NCI-H146 treated with DMSO at 0.1 percent for 48 hours (cell line): ENCODE measurements at regions not wholly inside any gene's neighbourhood (a gene's known extent, or its start where the extent isn't known, plus 50 kb on each side); places are given as distances from the start of the nearest gene placed in this dataset.
A peak's percentile ranks its signal among the peaks of the same experiment; 100 is the strongest.
"Not testable (repeated sequence)": the region's sequence is repeated elsewhere in the genome, so short reads cannot be mapped to it uniquely, and the experiment has no call there.

Source experiments
- DNase-seq: peaks from one replicate; lab custom pipeline; 2025; ENCODE audit not compliant: unreplicated experiment; lab: John Stamatoyannopoulos, UW

GRCh38 chr6:87772597-87773530 lies 70.8 kb upstream of the AKIRIN2 start:
- peak; percentile 55 for DNase-seq

- DNase-seq: no peak
Observed at GRCh38 chr6:87767478-87767877, 65.4 kb upstream of the AKIRIN2 start.

GRCh38 chr6:87766211-87766610 lies 64.2 kb upstream of the AKIRIN2 start:
- no peak for DNase-seq

- DNase-seq: no peak
Observed at GRCh38 chr6:87763901-87764300, 61.9 kb upstream of the AKIRIN2 start.

GRCh38 chr6:87763276-87763675 lies 61.2 kb upstream of the AKIRIN2 start:
- no peak for DNase-seq

- DNase-seq: no peak
Observed at GRCh38 chr6:87762116-87762515, 60.1 kb upstream of the AKIRIN2 start.

GRCh38 chr6:87757792-87758191 lies 55.8 kb upstream of the AKIRIN2 start:
- no peak for DNase-seq

- no peak for DNase-seq
Observed at GRCh38 chr6:87756858-87757257, 54.8 kb upstream of the AKIRIN2 start.

- DNase-seq: no peak
Observed at GRCh38 chr6:87755708-87756671, 54.0 kb upstream of the AKIRIN2 start.

GRCh38 chr6:87754828-87755227 lies 52.8 kb upstream of the AKIRIN2 start:
- no peak for DNase-seq

GRCh38 chr6:87753131-87753685 lies 51.2 kb upstream of the AKIRIN2 start:
- no peak for DNase-seq

- DNase-seq: not testable (repeated sequence)
Observed at GRCh38 chr6:87752503-87752902, 50.5 kb upstream of the AKIRIN2 start.
